Transverse colon (tissue), 3 donors: ENCODE measurements at regions not wholly inside any gene's neighbourhood (a gene's known extent, or its start where the extent isn't known, plus 50 kb on each side); places are given as distances from the start of the nearest gene placed in this dataset.

Experiments
- EP300 ChIP-seq: sonication (generic); formaldehyde crosslinking; IDR thresholded peaks from one replicate; pipeline ENCODE4 v1.6.1; 2017; ENCODE audit warnings: antibody characterized with exemption, low read depth
- POLR2A ChIP-seq: fragments of 450-650 bp; IDR thresholded peaks from one replicate; pipeline ENCODE4 v1.6.1; 2016; ENCODE audit warnings: antibody characterized with exemption, mild to moderate bottlenecking, moderate library complexity
- TF ChIP-seq, protein P1 (sequence below), 5 experiments: fragments of 200-600 bp in 3 of 5; fragments of 450-650 bp in 2 of 5; sonication (generic) in 3 of 5; IDR thresholded peaks; 1 replicate in 2 of 5; 2 replicates in 3 of 5; pipeline ENCODE4 v1.5.1; 2016 to 2017; ENCODE audit warnings: antibody characterized with exemption in 5 of 5, inconsistent platforms in 3 of 5, mild to moderate bottlenecking in 2 of 5, moderate library complexity in 1 of 5

- TF ChIP-seq POLR2A (no peak), EP300 (no peak)
- TF ChIP-seq, protein P1, sequence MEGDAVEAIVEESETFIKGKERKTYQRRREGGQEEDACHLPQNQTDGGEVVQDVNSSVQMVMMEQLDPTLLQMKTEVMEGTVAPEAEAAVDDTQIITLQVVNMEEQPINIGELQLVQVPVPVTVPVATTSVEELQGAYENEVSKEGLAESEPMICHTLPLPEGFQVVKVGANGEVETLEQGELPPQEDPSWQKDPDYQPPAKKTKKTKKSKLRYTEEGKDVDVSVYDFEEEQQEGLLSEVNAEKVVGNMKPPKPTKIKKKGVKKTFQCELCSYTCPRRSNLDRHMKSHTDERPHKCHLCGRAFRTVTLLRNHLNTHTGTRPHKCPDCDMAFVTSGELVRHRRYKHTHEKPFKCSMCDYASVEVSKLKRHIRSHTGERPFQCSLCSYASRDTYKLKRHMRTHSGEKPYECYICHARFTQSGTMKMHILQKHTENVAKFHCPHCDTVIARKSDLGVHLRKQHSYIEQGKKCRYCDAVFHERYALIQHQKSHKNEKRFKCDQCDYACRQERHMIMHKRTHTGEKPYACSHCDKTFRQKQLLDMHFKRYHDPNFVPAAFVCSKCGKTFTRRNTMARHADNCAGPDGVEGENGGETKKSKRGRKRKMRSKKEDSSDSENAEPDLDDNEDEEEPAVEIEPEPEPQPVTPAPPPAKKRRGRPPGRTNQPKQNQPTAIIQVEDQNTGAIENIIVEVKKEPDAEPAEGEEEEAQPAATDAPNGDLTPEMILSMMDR (IDR thresholded peaks at IDR 0.05), result no peak
These were observed 102.0 kb downstream of the TMEM18 start for GRCh38 chr2:575030-575726.
